ENCODE measurements at regions not wholly inside any gene's neighbourhood (a gene's known extent, or its start where the extent isn't known, plus 50 kb on each side); places are given as distances from the start of the nearest gene placed in this dataset.

DNA sequence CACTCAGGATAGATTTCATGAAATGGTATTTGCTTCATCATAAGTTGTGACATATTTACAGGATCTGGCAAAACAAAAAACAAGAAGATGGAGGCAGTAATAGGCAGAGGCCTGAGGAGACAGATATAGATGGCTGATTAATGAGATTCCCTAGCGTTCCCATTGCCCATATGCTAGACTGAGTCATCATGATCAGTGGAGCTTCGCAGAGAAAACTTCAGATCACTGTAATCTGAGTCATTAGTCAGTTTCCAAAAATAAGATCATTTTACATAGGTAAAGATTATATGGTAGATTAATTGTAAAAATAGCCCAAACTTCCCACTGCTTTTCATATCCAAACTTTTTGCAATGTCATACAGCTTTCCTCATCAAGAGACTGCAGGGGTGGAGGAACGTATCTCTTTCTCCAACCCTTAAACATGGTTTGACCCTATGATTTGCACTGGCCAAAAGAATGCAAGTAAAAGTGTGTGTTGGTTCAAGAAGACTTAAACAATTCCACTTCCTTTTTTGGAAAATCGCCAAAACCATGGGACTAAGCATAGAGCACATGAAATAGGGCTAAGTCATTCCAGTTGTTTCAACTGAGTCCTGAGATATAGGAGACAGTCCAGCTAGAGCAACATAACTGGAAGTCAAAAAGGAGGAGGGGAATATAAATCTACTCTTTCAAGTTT, 626.0 kb downstream of the RNF144B start:
- TF ChIP-seq EGR1 (IDR thresholded peaks at IDR 0.05) (no peak), NFIC (IDR thresholded peaks at IDR 0.05) (no peak), TAF1 (IDR thresholded peaks at IDR 0.05; ENCODE audit: low read depth) (no peak)

DNA sequence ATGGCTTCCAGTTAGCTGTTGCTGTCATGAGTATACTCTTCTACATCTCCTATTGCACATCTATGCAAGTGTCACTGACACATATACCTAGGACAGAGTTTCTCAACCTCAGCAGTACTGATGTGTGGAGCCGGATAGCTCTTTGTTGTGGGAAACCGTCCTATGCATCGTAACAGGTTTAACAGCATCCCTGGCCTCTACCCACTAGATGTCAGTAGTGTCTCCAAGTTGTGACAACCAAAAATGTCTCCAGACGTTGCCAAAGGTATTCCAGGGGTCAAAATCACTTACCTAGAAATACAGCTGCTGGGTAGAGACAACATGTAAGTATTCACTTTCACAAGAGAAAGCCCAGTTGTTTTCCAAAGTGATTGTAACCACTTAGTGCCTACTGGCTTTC, 637.6 kb downstream of the RNF144B start:
- TF ChIP-seq, protein P1, sequence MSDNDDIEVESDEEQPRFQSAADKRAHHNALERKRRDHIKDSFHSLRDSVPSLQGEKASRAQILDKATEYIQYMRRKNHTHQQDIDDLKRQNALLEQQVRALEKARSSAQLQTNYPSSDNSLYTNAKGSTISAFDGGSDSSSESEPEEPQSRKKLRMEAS (IDR thresholded peaks at IDR 0.05), result no peak
- TF ChIP-seq RAD21 (IDR thresholded peaks at IDR 0.05; ENCODE audit: low read depth) (peak; percentile 72), EGR1 (IDR thresholded peaks at IDR 0.05) (no peak), TEAD4 (IDR thresholded peaks at IDR 0.05) (no peak), TAF1 (IDR thresholded peaks at IDR 0.05; ENCODE audit: low read depth) (no peak)

DNA sequence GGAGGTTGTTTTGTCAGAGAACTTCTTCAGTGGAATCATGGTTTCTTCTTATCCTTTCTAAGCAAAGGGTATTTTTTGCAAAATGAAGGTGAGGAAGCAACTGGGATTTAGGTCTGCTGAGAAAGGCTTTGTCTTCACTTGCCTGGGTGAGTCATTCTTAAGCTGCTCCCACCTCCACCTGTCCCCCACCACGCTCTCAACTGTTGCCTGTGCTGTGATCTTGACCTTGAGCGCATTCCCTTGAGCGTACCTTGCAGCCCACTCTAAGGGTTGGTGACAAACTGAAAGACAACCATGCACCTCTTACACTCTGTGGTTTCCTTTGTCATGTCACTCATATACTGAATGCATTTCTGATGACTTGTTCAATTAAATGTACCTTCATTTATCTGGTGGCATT, 641.1 kb downstream of the RNF144B start:
- TF ChIP-seq, protein P1 (IDR thresholded peaks at IDR 0.05), result no peak
- TF ChIP-seq, protein P2, sequence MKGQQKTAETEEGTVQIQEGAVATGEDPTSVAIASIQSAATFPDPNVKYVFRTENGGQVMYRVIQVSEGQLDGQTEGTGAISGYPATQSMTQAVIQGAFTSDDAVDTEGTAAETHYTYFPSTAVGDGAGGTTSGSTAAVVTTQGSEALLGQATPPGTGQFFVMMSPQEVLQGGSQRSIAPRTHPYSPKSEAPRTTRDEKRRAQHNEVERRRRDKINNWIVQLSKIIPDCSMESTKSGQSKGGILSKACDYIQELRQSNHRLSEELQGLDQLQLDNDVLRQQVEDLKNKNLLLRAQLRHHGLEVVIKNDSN (IDR thresholded peaks at IDR 0.05), result no peak
- TF ChIP-seq, protein P3, sequence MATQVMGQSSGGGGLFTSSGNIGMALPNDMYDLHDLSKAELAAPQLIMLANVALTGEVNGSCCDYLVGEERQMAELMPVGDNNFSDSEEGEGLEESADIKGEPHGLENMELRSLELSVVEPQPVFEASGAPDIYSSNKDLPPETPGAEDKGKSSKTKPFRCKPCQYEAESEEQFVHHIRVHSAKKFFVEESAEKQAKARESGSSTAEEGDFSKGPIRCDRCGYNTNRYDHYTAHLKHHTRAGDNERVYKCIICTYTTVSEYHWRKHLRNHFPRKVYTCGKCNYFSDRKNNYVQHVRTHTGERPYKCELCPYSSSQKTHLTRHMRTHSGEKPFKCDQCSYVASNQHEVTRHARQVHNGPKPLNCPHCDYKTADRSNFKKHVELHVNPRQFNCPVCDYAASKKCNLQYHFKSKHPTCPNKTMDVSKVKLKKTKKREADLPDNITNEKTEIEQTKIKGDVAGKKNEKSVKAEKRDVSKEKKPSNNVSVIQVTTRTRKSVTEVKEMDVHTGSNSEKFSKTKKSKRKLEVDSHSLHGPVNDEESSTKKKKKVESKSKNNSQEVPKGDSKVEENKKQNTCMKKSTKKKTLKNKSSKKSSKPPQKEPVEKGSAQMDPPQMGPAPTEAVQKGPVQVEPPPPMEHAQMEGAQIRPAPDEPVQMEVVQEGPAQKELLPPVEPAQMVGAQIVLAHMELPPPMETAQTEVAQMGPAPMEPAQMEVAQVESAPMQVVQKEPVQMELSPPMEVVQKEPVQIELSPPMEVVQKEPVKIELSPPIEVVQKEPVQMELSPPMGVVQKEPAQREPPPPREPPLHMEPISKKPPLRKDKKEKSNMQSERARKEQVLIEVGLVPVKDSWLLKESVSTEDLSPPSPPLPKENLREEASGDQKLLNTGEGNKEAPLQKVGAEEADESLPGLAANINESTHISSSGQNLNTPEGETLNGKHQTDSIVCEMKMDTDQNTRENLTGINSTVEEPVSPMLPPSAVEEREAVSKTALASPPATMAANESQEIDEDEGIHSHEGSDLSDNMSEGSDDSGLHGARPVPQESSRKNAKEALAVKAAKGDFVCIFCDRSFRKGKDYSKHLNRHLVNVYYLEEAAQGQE (IDR thresholded peaks at IDR 0.05; ENCODE audit: low read depth), result no peak
- no peak for TF ChIP-seq TEAD4 (IDR thresholded peaks at IDR 0.05)
- no peak for TF ChIP-seq CREB1 (IDR thresholded peaks at IDR 0.05; ENCODE audit: low read depth)
- TF ChIP-seq FOXM1 (IDR thresholded peaks at IDR 0.05; ENCODE audit: borderline replicate concordance, low read depth), result no peak
- no peak for TF ChIP-seq CEBPB (IDR thresholded peaks at IDR 0.05)
- no peak for TF ChIP-seq TAF1 (IDR thresholded peaks at IDR 0.05; ENCODE audit: low read depth)
- TF ChIP-seq EP300 (IDR thresholded peaks at IDR 0.05; ENCODE audit: borderline replicate concordance), result no peak
- no peak for TF ChIP-seq NFIC (IDR thresholded peaks at IDR 0.05)
- TF ChIP-seq TCF12 (IDR thresholded peaks at IDR 0.05; ENCODE audit: low read depth), result no peak
- TF ChIP-seq ZBTB7A (IDR thresholded peaks at IDR 0.05; ENCODE audit: low read depth), result no peak

DNA sequence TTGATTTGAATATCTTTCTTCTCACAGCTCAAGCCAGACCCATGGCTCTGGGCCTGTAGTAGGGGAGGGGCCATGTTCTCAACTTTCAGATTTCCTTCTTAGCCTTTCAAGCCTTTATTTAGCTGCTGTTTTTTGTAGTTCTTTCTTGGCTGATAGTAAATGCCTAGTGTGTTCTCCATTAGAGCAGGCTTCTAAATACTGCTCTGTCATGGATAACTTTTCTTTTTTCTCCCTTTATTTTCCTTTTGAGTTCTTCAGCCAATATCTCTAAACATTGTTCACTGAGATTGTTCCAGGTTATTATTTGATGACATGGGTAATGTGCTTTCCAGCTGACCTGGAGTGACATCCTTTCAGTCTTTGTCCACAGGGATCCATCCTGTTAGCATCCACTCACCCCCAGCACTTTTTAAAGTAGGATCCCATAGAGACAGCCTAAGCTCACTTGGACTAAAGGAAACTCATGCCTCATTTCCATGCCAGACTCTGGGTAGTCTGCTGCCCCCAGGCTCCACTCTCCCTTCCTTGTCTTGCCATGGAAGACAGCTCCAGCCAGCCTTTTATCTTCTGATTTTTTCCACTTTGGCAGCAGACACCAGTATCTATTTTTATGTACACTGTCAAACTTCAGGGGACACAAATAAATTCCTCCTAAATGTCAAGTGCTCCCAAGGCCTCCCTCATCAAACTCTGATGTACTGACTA, 645.6 kb downstream of the RNF144B start:
- TF ChIP-seq CREB1 (IDR thresholded peaks at IDR 0.05; ENCODE audit: low read depth) (no peak), RAD21 (IDR thresholded peaks at IDR 0.05; ENCODE audit: low read depth) (no peak), FOXM1 (IDR thresholded peaks at IDR 0.05; ENCODE audit: borderline replicate concordance, low read depth) (no peak)

DNA sequence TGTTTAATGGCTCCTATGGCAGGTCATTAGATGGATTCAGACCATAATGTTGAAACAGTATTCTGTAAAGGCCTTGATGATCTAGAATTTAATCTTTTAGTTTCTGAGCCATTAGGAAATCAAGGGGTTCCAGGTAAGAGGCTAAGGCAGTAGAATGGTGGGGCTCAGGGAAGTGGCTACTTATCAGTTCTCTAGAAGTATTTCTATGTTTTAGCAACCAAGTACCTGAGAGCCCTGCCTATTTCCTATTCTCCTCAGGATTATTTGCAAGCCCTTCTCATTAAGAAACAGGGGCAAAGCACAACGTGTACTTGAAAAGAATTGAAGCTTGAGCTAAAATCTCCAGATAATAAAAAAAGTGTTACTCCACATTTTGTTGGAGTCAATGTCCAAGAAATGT, 646.5 kb downstream of the RNF144B start:
- TF ChIP-seq RAD21 (IDR thresholded peaks at IDR 0.05; ENCODE audit: low read depth), result no peak
- no peak for TF ChIP-seq TAF1 (IDR thresholded peaks at IDR 0.05; ENCODE audit: low read depth)
- no peak for TF ChIP-seq TEAD4 (IDR thresholded peaks at IDR 0.05)

DNA sequence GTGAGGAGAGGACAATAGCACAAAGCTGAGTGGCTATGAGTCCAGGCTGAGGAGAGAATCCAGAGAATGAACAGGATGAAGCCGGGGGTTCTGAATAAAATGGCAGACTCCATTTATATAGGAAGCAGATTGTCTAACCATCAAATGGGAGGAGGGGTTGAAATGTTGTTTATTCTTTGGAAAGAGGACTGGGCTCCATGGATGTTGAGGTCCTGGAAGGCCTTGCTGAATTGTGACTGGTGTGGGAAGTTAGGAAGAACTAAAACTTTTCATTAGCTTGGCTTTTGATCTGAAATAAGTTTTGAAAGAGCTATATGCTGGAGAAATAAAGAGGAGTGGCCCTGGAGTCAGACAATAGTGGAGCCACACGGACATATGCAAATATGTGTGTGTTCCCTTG, 647.8 kb downstream of the RNF144B start:
- no peak for TF ChIP-seq TCF12 (IDR thresholded peaks at IDR 0.05; ENCODE audit: low read depth)
- TF ChIP-seq YY1 (IDR thresholded peaks at IDR 0.05; ENCODE audit: low read depth), result no peak
- no peak for TF ChIP-seq TAF1 (IDR thresholded peaks at IDR 0.05; ENCODE audit: low read depth)
- TF ChIP-seq ZBTB7A (IDR thresholded peaks at IDR 0.05; ENCODE audit: low read depth), result no peak
- no peak for TF ChIP-seq CEBPB (IDR thresholded peaks at IDR 0.05)
- TF ChIP-seq, protein P3 (IDR thresholded peaks at IDR 0.05; ENCODE audit: low read depth), result no peak
- TF ChIP-seq, protein P2 (IDR thresholded peaks at IDR 0.05), result no peak
